ENCODE measurements at regions not wholly inside any gene's neighbourhood (a gene's known extent, or its start where the extent isn't known, plus 50 kb on each side); places are given as distances from the start of the nearest gene placed in this dataset.

GRCh38 chr12:97313471-97314190 lies 149.0 kb upstream of the RMST start:
- H4K20me1 ChIP-seq (ENCODE audit: insufficient read depth, low read length): no peaks in the 10 kb centered on the region
- H3K79me2 ChIP-seq (ENCODE audit: insufficient read depth, low read length): no peaks in the 10 kb centered on the region
- no peak overlapping the region for H3K4me2 ChIP-seq (ENCODE audit: low read length)
- H3K4me3 ChIP-seq (ENCODE audit: low read depth, low read length, poor library complexity, severe bottlenecking): no peak overlapping the region
- no peak for TF ChIP-seq CTCF (IDR thresholded peaks at IDR 0.05; ENCODE audit: low read length)
- no peak for TF ChIP-seq EZH2 (IDR thresholded peaks at IDR 0.05; ENCODE audit: borderline replicate concordance, low read length)
- no peak overlapping the region for H3K9ac ChIP-seq (ENCODE audit: low read length)
- H3K9me2 ChIP-seq (ENCODE audit: low read depth, low read length): no peaks in the 10 kb centered on the region
- H2AFZ ChIP-seq (ENCODE audit: low read length): no peak overlapping the region
- no peak overlapping the region for H3K27ac ChIP-seq (ENCODE audit: low read depth, low read length, poor library complexity, severe bottlenecking)
- no peaks in the 10 kb centered on the region for H3K4me1 ChIP-seq (ENCODE audit: insufficient read depth, low read length, severe bottlenecking)
- no peaks in the 10 kb centered on the region for H3K9me3 ChIP-seq (ENCODE audit: low read length)
- H3F3A ChIP-seq (ENCODE audit: insufficient read depth, low read length): no peaks in the 10 kb centered on the region
- no peaks in the 10 kb centered on the region for H3K36me3 ChIP-seq (ENCODE audit: insufficient read depth, low read length)
- no peaks in the 10 kb centered on the region for H3K27me3 ChIP-seq (ENCODE audit: insufficient read depth, low read length)

GRCh38 chr12:97316321-97316720 lies 146.3 kb upstream of the RMST start:
- H3K79me2 ChIP-seq (ENCODE audit: insufficient read depth, low read length): no peaks in the 10 kb centered on the region
- H3K9ac ChIP-seq (ENCODE audit: low read length): no peak overlapping the region
- H3K4me1 ChIP-seq (ENCODE audit: insufficient read depth, low read length, severe bottlenecking): no peaks in the 10 kb centered on the region
- H3K9me2 ChIP-seq (ENCODE audit: low read depth, low read length): no peaks in the 10 kb centered on the region
- no peak overlapping the region for H3K4me3 ChIP-seq (ENCODE audit: low read depth, low read length, poor library complexity, severe bottlenecking)
- no peaks in the 10 kb centered on the region for H4K20me1 ChIP-seq (ENCODE audit: insufficient read depth, low read length)
- no peak overlapping the region for H3K4me2 ChIP-seq (ENCODE audit: low read length)
- H3K36me3 ChIP-seq (ENCODE audit: insufficient read depth, low read length): no peaks in the 10 kb centered on the region
- H3K27me3 ChIP-seq (ENCODE audit: insufficient read depth, low read length): no peaks in the 10 kb centered on the region
- H3K9me3 ChIP-seq (ENCODE audit: low read length): no peaks in the 10 kb centered on the region
- H2AFZ ChIP-seq (ENCODE audit: low read length): no peak overlapping the region
- no peak overlapping the region for H3K27ac ChIP-seq (ENCODE audit: low read depth, low read length, poor library complexity, severe bottlenecking)
- H3F3A ChIP-seq (ENCODE audit: insufficient read depth, low read length): no peaks in the 10 kb centered on the region
- TF ChIP-seq EZH2 (IDR thresholded peaks at IDR 0.05; ENCODE audit: borderline replicate concordance, low read length) (no peak), CTCF (IDR thresholded peaks at IDR 0.05; ENCODE audit: low read length) (no peak)

- Histone ChIP-seq H3F3A (ENCODE audit: insufficient read depth, low read length) (no peaks in the 10 kb centered on the region), H3K27me3 (ENCODE audit: insufficient read depth, low read length) (no peaks in the 10 kb centered on the region), H4K20me1 (ENCODE audit: insufficient read depth, low read length) (no peaks in the 10 kb centered on the region), H3K4me2 (ENCODE audit: low read length) (no peak overlapping the region), H3K9me2 (ENCODE audit: low read depth, low read length) (no peaks in the 10 kb centered on the region), H3K9me3 (ENCODE audit: low read length) (no peaks in the 10 kb centered on the region), H3K27ac (ENCODE audit: low read depth, low read length, poor library complexity, severe bottlenecking) (no peak overlapping the region), H3K79me2 (ENCODE audit: insufficient read depth, low read length) (no peaks in the 10 kb centered on the region), H2AFZ (ENCODE audit: low read length) (no peak overlapping the region), H3K36me3 (ENCODE audit: insufficient read depth, low read length) (no peaks in the 10 kb centered on the region), H3K4me3 (ENCODE audit: low read depth, low read length, poor library complexity, severe bottlenecking) (no peak overlapping the region), H3K9ac (ENCODE audit: low read length) (no peak overlapping the region), H3K4me1 (ENCODE audit: insufficient read depth, low read length, severe bottlenecking) (no peaks in the 10 kb centered on the region)
- TF ChIP-seq EZH2 (IDR thresholded peaks at IDR 0.05; ENCODE audit: borderline replicate concordance, low read length): no peak
- TF ChIP-seq CTCF (IDR thresholded peaks at IDR 0.05; ENCODE audit: low read length): no peak
Measured at GRCh38 chr12:97321621-97322020, 141.0 kb upstream of the RMST start.
